LNCaP clone FGC (cell line): ENCODE measurements at regions not wholly inside any gene's neighbourhood (a gene's known extent, or its start where the extent isn't known, plus 50 kb on each side); places are given as distances from the start of the nearest gene placed in this dataset.
"Not testable (repeated sequence)": the region's sequence is repeated elsewhere in the genome, so short reads cannot be mapped to it uniquely, and the experiment has no call there.

Source experiments
- DNase-seq: peaks from one replicate; pipeline ENCODE4 v3.0.0-alpha.2; 2011; ENCODE audit warnings: low read depth
- H3K4me3 ChIP-seq: 2 replicates; pipeline ENCODE4 v1.5.1; 2011; ENCODE audit warnings: mild to moderate bottlenecking, low read depth, low read length, control low read depth
- TF ChIP-seq, protein P1 (sequence below): IDR thresholded peaks from 2 replicates; pipeline ENCODE4 v1.5.1; 2012; ENCODE audit warnings: mild to moderate bottlenecking; ENCODE audit not compliant: control insufficient read depth, insufficient read depth; ENCODE audit errors: extremely low read depth

DNA sequence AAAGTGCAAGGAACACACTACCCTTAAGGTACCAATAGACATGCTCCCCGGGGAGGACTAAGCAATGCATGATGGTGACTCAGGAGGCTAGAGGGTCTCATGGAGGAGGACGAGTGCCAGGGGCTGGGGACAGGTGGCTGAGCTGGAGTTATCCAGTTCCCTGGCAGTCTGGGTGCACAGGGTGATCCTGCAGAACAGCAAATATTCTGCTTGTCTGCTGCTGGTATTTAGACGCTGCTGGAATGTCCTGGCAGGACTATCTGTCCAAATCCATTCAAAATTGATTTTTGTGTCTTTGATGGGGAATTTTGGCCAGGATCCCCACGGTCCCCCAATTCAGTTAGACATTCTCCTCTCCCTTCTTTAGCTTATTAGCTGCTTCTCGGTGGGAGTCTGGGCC lies 138.7 kb downstream of the C12orf75 start:
- no peak overlapping the region for H3K4me3 ChIP-seq
- no peak for DNase-seq
- TF ChIP-seq, protein P1, sequence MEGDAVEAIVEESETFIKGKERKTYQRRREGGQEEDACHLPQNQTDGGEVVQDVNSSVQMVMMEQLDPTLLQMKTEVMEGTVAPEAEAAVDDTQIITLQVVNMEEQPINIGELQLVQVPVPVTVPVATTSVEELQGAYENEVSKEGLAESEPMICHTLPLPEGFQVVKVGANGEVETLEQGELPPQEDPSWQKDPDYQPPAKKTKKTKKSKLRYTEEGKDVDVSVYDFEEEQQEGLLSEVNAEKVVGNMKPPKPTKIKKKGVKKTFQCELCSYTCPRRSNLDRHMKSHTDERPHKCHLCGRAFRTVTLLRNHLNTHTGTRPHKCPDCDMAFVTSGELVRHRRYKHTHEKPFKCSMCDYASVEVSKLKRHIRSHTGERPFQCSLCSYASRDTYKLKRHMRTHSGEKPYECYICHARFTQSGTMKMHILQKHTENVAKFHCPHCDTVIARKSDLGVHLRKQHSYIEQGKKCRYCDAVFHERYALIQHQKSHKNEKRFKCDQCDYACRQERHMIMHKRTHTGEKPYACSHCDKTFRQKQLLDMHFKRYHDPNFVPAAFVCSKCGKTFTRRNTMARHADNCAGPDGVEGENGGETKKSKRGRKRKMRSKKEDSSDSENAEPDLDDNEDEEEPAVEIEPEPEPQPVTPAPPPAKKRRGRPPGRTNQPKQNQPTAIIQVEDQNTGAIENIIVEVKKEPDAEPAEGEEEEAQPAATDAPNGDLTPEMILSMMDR = no peak

DNA sequence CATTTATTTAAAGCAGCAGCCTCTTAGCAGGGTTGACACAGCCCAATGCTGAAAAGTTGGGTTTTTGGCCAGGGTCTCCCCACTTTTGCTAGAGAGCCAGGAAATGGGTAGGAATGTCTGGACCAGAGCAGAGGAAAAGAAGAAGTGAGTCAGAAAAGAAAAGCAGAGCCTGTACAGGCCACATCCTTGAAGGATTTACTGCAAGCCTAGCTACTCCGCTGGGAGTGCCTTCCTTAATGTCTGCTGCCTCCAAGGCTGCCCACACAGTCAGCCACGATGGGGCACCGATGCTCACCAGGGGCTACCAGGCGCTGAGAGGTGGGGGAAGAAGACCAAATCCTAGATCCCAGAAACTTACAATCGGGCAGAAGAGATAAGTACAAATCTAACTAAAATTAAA lies 139.2 kb downstream of the C12orf75 start:
- DNase-seq = no peak
- no peak overlapping the region for H3K4me3 ChIP-seq
- TF ChIP-seq, protein P1 = no peak

DNA sequence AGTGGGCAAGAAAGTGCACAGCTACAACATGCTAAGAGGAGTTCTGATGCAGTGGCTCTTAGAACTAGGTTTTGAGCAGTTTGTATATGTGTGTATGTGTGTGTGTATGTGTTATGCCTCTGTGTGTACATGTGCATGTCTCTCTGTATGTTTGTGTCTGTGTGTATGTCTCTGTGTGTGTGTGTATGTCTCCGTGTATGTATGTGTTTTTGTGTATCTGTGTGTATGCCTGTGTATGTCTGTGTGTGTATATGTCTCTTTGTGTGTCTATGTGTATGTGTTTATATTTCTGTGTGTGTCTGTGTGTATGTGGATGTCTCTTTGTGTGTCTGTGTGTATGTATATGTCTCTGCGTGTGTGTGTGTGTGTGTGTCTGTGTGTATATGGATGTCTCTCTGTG lies 139.6 kb downstream of the C12orf75 start:
- no peak overlapping the region for H3K4me3 ChIP-seq
- TF ChIP-seq, protein P1 = no peak
- DNase-seq = no peak

DNA sequence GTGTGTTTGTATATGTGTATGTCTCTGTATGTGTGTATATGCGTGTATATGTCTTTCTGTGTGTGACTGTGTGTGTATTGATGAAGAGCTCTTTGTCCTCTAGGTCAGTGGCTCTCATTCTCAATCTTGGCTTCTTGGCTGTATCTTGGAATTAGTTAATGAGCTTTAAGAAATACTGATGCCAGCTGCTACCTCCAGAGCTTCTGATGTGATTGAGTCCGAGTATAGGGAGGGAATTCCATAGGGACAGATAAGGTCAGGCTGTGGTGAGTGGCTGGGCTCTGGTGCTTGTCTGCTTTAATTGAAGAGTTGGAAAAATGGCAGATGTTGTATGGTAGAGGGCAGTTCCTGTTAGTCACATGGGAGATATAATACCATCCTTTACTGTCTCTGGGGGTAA lies 140.1 kb downstream of the C12orf75 start:
- H3K4me3 ChIP-seq = no peak overlapping the region
- TF ChIP-seq, protein P1 = no peak
- DNase-seq = no peak

DNA sequence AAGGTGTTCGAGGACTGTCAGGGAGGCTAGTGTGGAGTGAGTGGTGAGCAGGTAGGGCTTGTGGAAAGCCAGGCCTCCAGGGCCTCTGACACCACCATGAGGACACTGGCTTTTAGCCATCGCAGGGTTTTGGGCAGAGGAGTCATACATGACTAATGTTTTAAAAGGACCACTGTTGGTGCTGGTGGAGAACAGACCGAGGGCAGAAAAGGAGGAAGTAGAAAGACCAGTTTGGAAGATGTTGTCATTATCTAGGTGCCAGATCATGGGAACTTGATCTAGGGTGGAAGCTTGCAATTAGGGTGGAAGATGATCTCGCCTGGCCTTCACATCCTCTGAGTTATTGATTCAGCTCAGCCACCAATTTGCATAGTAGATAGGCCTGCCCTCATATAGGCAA lies 144.2 kb downstream of the C12orf75 start:
- no peak overlapping the region for H3K4me3 ChIP-seq
- no peak for DNase-seq
- TF ChIP-seq, protein P1 = no peak

DNA sequence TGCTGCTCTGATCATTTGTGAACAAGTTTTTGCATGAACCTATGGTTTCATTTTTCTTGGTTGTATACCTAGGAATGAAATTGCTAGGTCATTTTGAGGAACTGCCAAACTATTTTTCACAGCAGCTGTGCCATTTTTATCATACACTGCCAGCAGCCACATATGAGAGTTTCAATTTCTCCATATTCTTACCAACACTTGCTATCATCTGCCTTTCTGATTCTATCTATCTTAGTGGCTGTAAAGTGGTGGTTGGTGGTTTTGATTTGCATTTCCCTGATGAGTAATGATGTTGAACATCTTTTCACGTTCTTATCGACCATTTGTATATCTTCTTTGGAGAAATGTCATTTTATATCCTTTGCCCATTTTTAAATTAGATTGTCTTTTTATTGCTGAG lies 146.1 kb downstream of the C12orf75 start:
- TF ChIP-seq, protein P1 = no peak
- no peak for DNase-seq
- no peak overlapping the region for H3K4me3 ChIP-seq

DNA sequence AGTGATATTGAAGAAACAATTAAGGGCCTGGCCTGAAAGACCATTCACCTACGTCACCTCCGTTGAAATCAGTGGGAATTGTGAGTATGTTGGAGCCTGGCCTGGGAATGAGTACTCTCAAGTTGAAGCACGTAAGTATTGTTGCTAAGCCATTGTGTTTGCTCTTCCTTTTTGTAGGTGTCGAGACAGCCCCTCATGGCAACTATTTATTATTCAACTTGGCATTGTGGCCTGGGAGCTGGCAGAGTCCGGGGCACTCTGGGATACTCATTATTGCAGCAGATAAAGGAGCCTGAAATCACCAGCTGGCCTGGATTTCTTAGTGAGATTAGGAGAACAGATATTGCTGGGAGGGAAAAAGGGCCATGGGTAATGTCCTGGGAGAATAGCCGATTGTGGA lies 147.4 kb downstream of the C12orf75 start:
- no peak overlapping the region for H3K4me3 ChIP-seq
- TF ChIP-seq, protein P1 = no peak
- no peak for DNase-seq

DNA sequence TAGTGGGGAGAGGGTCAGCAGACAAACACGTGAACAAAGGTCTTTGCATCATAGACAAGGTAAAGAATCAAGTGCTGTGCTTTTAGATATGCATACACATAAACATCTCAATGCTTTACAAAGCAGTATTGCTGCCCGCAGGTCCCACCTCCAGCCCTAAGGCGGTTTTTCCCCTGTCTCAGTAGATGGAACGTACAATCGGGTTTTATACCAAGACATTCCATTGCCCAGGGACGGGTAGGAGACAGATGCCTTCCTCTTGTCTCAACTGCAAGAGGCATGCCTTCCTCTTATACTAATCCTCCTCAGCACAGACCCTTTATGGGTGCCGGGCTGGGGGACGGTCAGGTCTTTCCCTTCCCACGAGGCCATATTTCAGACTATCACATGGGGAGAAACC lies 148.3 kb downstream of the C12orf75 start:
- not testable (repeated sequence) for H3K4me3 ChIP-seq, DNase-seq
